ENCODE measurements at regions not wholly inside any gene's neighbourhood (a gene's known extent, or its start where the extent isn't known, plus 50 kb on each side); places are given as distances from the start of the nearest gene placed in this dataset.

- no peak overlapping the region for H3K4me2 ChIP-seq (ENCODE audit: insufficient read depth, low read length)
These were observed 58.4 kb upstream of the FUT8 start for GRCh38 chr14:65354131-65354530.

GRCh38 chr14:65354715-65355114, 57.8 kb upstream of the FUT8 start:
- Histone ChIP-seq H3K4me1 (ENCODE audit: insufficient read depth, low read length) (no peaks in the 10 kb centered on the region), H3K4me2 (ENCODE audit: insufficient read depth, low read length) (no peak overlapping the region), H3K9me3 (ENCODE audit: insufficient read depth, low read length, severe bottlenecking) (no peaks in the 10 kb centered on the region), H2AFZ (ENCODE audit: low read depth, low read length) (no peak overlapping the region), H3K79me2 (ENCODE audit: insufficient read depth, low read length) (no peaks in the 10 kb centered on the region), H4K20me1 (ENCODE audit: insufficient read depth, low read length) (no peaks in the 10 kb centered on the region), H3K27me3 (ENCODE audit: insufficient read depth, low read length, poor library complexity) (no peaks in the 10 kb centered on the region), H3K9ac (ENCODE audit: low read depth, low read length) (no peak overlapping the region), H3K4me3 (ENCODE audit: low read depth in 1 of 2, low read length in 2 of 2) (no peak overlapping the region), H3K36me3 (ENCODE audit: insufficient read depth, low read length) (no peaks in the 10 kb centered on the region), H3K27ac (ENCODE audit: low read length) (no peak overlapping the region)
- DNase-seq, result no peak
- TF ChIP-seq EZH2 (IDR thresholded peaks at IDR 0.05; ENCODE audit: borderline replicate concordance, low read depth, low read length, severe bottlenecking), result no peak
- TF ChIP-seq CTCF (IDR thresholded peaks at IDR 0.05; ENCODE audit: borderline replicate concordance, extremely low read depth, low read length, poor library complexity, severe bottlenecking), result no peak
- ATAC-seq (ENCODE audit: insufficient read depth, low read depth), result no peak

More at GRCh38 chr14:65354131-65354530, 58.4 kb upstream of the FUT8 start:
- DNase-seq (no peak), ATAC-seq (ENCODE audit: insufficient read depth, low read depth) (no peak)
- Histone ChIP-seq H3K27me3 (ENCODE audit: insufficient read depth, low read length, poor library complexity) (no peaks in the 10 kb centered on the region), H4K20me1 (ENCODE audit: insufficient read depth, low read length) (no peaks in the 10 kb centered on the region), H3K27ac (ENCODE audit: low read length) (no peak overlapping the region), H2AFZ (ENCODE audit: low read depth, low read length) (no peak overlapping the region), H3K9ac (ENCODE audit: low read depth, low read length) (no peak overlapping the region), H3K36me3 (ENCODE audit: insufficient read depth, low read length) (no peaks in the 10 kb centered on the region), H3K4me3 (ENCODE audit: low read depth in 1 of 2, low read length in 2 of 2) (no peak overlapping the region), H3K4me1 (ENCODE audit: insufficient read depth, low read length) (no peaks in the 10 kb centered on the region), H3K79me2 (ENCODE audit: insufficient read depth, low read length) (no peaks in the 10 kb centered on the region), H3K9me3 (ENCODE audit: insufficient read depth, low read length, severe bottlenecking) (no peaks in the 10 kb centered on the region)
- TF ChIP-seq EZH2 (IDR thresholded peaks at IDR 0.05; ENCODE audit: borderline replicate concordance, low read depth, low read length, severe bottlenecking), result no peak
- no peak for TF ChIP-seq CTCF (IDR thresholded peaks at IDR 0.05; ENCODE audit: borderline replicate concordance, extremely low read depth, low read length, poor library complexity, severe bottlenecking)

GRCh38 chr14:65356327-65356836, 56.1 kb upstream of the FUT8 start:
- Histone ChIP-seq H3K9ac (ENCODE audit: low read depth, low read length) (no peak overlapping the region), H3K4me2 (ENCODE audit: insufficient read depth, low read length) (no peak overlapping the region)
- no peak for DNase-seq

More at GRCh38 chr14:65356327-65356836, 56.1 kb upstream of the FUT8 start:
- no peaks in the 10 kb centered on the region for H3K36me3 ChIP-seq (ENCODE audit: insufficient read depth, low read length)
- no peaks in the 10 kb centered on the region for H3K27me3 ChIP-seq (ENCODE audit: insufficient read depth, low read length, poor library complexity)
- H4K20me1 ChIP-seq (ENCODE audit: insufficient read depth, low read length), result no peaks in the 10 kb centered on the region
- TF ChIP-seq CTCF (IDR thresholded peaks at IDR 0.05; ENCODE audit: borderline replicate concordance, extremely low read depth, low read length, poor library complexity, severe bottlenecking), result no peak
- TF ChIP-seq EZH2 (IDR thresholded peaks at IDR 0.05; ENCODE audit: borderline replicate concordance, low read depth, low read length, severe bottlenecking), result no peak
- H3K9me3 ChIP-seq (ENCODE audit: insufficient read depth, low read length, severe bottlenecking), result no peaks in the 10 kb centered on the region
- H2AFZ ChIP-seq (ENCODE audit: low read depth, low read length), result no peak overlapping the region
- no peak overlapping the region for H3K27ac ChIP-seq (ENCODE audit: low read length)
- no peaks in the 10 kb centered on the region for H3K4me1 ChIP-seq (ENCODE audit: insufficient read depth, low read length)
- no peak for ATAC-seq (ENCODE audit: insufficient read depth, low read depth)
- H3K79me2 ChIP-seq (ENCODE audit: insufficient read depth, low read length), result no peaks in the 10 kb centered on the region
- H3K4me3 ChIP-seq (ENCODE audit: low read depth in 1 of 2, low read length in 2 of 2), result no peak overlapping the region

Measured in DND-41 (cell line).